H1 (cell line): ENCODE measurements at regions not wholly inside any gene's neighbourhood (a gene's known extent, or its start where the extent isn't known, plus 50 kb on each side); places are given as distances from the start of the nearest gene placed in this dataset.

Experiments
- CTCF ChIA-PET: fragments of 300-600 bp; sonication (Branson Sonifier 250); formaldehyde crosslinking; loops from one replicate; lab custom pipeline; 2021; ENCODE audit not compliant: partially characterized antibody; lab: Charles Lee
- POLR2A ChIA-PET: fragments of 300-600 bp; sonication (Branson Sonifier 250); formaldehyde crosslinking; loops from one replicate; lab custom pipeline; 2021; ENCODE audit warnings: inconsistent platforms; ENCODE audit not compliant: partially characterized antibody; lab: Charles Lee
- DNase-seq, 2 experiments: peaks; one replicate each; pipeline versions ENCODE4 v3.0.0 to v3.0.0-alpha.2; 2010 to 2022; ENCODE audit warnings: low spot score in 2 of 2, low read depth in 1 of 2, mixed read lengths in 1 of 2
- FAIRE-seq: peaks from 2 replicates; lab custom pipeline; 2011; peaks lifted over from hg19 to GRCh38; lab: Jason Lieb, UNC
- H2AFZ ChIP-seq: 2 replicates; pipeline ENCODE4 v1.8.1; 2012; ENCODE audit warnings: low read length, inconsistent platforms
- H2AK5ac ChIP-seq: 2 replicates; pipeline ENCODE4 v1.6.1; 2013; ENCODE audit warnings: low read depth, low read length
- H2BK120ac ChIP-seq: replicated peaks from 2 replicates; pipeline ENCODE3; 2013; ENCODE audit warnings: low read depth, low read length, inconsistent platforms
- H2BK12ac ChIP-seq: 2 replicates; pipeline ENCODE4 v1.6.1; 2013; ENCODE audit warnings: low read depth, low read length
- H2BK15ac ChIP-seq: 2 replicates; pipeline ENCODE4 v1.6.1; 2013; ENCODE audit warnings: low read length
- H2BK20ac ChIP-seq: 2 replicates; pipeline ENCODE4 v1.6.1; 2013; ENCODE audit warnings: low read length
- H2BK5ac ChIP-seq: 2 replicates; pipeline ENCODE4 v1.6.1; 2013; ENCODE audit warnings: low read depth, low read length
- H3K14ac ChIP-seq: 2 replicates; pipeline ENCODE4 v1.6.1; 2013; ENCODE audit warnings: inconsistent platforms; ENCODE audit not compliant: insufficient read length
- H3K18ac ChIP-seq: 2 replicates; pipeline ENCODE4 v1.6.1; 2013; ENCODE audit warnings: low read length; ENCODE audit errors: extremely low read depth
- H3K23ac ChIP-seq: 2 replicates; pipeline ENCODE4 v1.6.1; 2013; ENCODE audit warnings: inconsistent platforms; ENCODE audit not compliant: insufficient read length
- H3K23me2 ChIP-seq: 2 replicates; pipeline ENCODE4 v1.6.1; 2013; ENCODE audit warnings: low read depth, low read length
- H3K27ac ChIP-seq: 2 replicates; pipeline ENCODE4 v1.6.1; 2011; ENCODE audit warnings: low read depth, low read length, inconsistent platforms
- H3K27me3 ChIP-seq, 4 experiments: replicated peaks in 1 of 4; 1 replicate in 1 of 4; 2 replicates in 3 of 4; pipeline versions ENCODE4 v1.6.1 to v1.8.1; 2011 to 2013; ENCODE audit warnings: low read length in 3 of 4, mild to moderate bottlenecking in 3 of 4, inconsistent platforms in 2 of 4, mixed read lengths in 2 of 4, moderate library complexity in 1 of 4; ENCODE audit not compliant: control insufficient read depth in 3 of 4, insufficient read depth in 3 of 4; ENCODE audit errors: extremely low read depth in 1 of 4
- H3K36me3 ChIP-seq, 4 experiments: 2 replicates each; pipeline versions ENCODE4 v1.6.1 to v1.8.1; 2011 to 2013; ENCODE audit warnings: mild to moderate bottlenecking in 4 of 4, low read length in 3 of 4, moderate library complexity in 2 of 4, control low read depth in 1 of 4, inconsistent platforms in 1 of 4; ENCODE audit not compliant: insufficient read depth in 4 of 4, control insufficient read depth in 2 of 4
- H3K4ac ChIP-seq: replicated peaks from 2 replicates; pipeline ENCODE3; 2013; ENCODE audit warnings: low read length, low read depth, mixed read lengths, inconsistent platforms; ENCODE audit not compliant: insufficient read length
- H3K4me1 ChIP-seq, 4 experiments: replicated peaks in 1 of 4; 1 replicate in 1 of 4; 2 replicates in 3 of 4; pipeline versions ENCODE4 v1.6.1 to v1.8.1; 2011 to 2013; ENCODE audit warnings: low read length in 3 of 4, inconsistent platforms in 2 of 4, mixed read lengths in 1 of 4; ENCODE audit not compliant: insufficient read depth in 4 of 4, control insufficient read depth in 3 of 4
- H3K4me2 ChIP-seq, 2 experiments: 2 replicates each; pipeline versions ENCODE4 v1.6.1 to v1.8.1; 2011 to 2013; ENCODE audit warnings: low read depth in 2 of 2, low read length in 2 of 2, control low read depth in 1 of 2, inconsistent platforms in 1 of 2, mild to moderate bottlenecking in 1 of 2; ENCODE audit not compliant: insufficient read depth in 1 of 2
- H3K4me3 ChIP-seq, 4 experiments: fragments of 200-600, 300-600 bp in 1 of 4; sonication (generic), shearing (Covaris generic), sonication (Bioruptor Twin) in 1 of 4; 2 replicates each; pipeline versions ENCODE4 v1.5.1 to v1.8.1; 2011 to 2016; ENCODE audit warnings: low read length in 4 of 4, low read depth in 3 of 4, control low read depth in 2 of 4, inconsistent platforms in 2 of 4, mild to moderate bottlenecking in 2 of 4, mixed read lengths in 1 of 4, moderate library complexity in 1 of 4; ENCODE audit not compliant: insufficient read depth in 2 of 4; ENCODE audit errors: extremely low read depth in 1 of 4
- H3K56ac ChIP-seq: replicated peaks from 2 replicates; pipeline ENCODE3; 2013; ENCODE audit warnings: low read depth, mild to moderate bottlenecking, mixed read lengths, low read length, inconsistent platforms; ENCODE audit not compliant: insufficient read length
- H3K79me1 ChIP-seq: 2 replicates; pipeline ENCODE4 v1.6.1; 2013; ENCODE audit warnings: low read depth, low read length, control low read depth
- H3K79me2 ChIP-seq, 2 experiments: 2 replicates each; pipeline versions ENCODE4 v1.6.1 to v1.8.1; 2012 to 2013; ENCODE audit warnings: low read length in 2 of 2, mild to moderate bottlenecking in 2 of 2, inconsistent platforms in 1 of 2; ENCODE audit not compliant: insufficient read depth in 2 of 2, control insufficient read depth in 1 of 2
- H3K9ac ChIP-seq, 4 experiments: replicated peaks in 1 of 4; 1 replicate in 1 of 4; 2 replicates in 3 of 4; pipeline versions ENCODE4 v1.6.1 to v1.8.1; 2011 to 2013; ENCODE audit warnings: low read depth in 3 of 4, low read length in 3 of 4, control low read depth in 2 of 4, mild to moderate bottlenecking in 2 of 4, moderate library complexity in 2 of 4, inconsistent platforms in 1 of 4; ENCODE audit errors: extremely low read depth in 1 of 4
- H3K9me3 ChIP-seq, 2 experiments: 2 replicates each; pipeline versions ENCODE4 v1.6.1 to v1.8.1; 2012 to 2013; ENCODE audit warnings: mild to moderate bottlenecking in 2 of 2, moderate library complexity in 2 of 2, control low read depth in 1 of 2, inconsistent platforms in 1 of 2, low read depth in 1 of 2, low read length in 1 of 2, mixed read lengths in 1 of 2; ENCODE audit not compliant: insufficient read depth in 2 of 2
- H4K20me1 ChIP-seq, 2 experiments: replicated peaks in 1 of 2; 2 replicates each; pipeline versions ENCODE3 to v1.8.1; 2011 to 2013; ENCODE audit warnings: inconsistent platforms in 2 of 2, low read length in 2 of 2, mild to moderate bottlenecking in 1 of 2; ENCODE audit not compliant: insufficient read depth in 2 of 2, control insufficient read depth in 1 of 2
- H4K5ac ChIP-seq: 2 replicates; pipeline ENCODE4 v1.6.1; 2013; ENCODE audit warnings: low read length, low read depth, mixed read lengths, inconsistent platforms; ENCODE audit not compliant: insufficient read length
- H4K8ac ChIP-seq: 2 replicates; pipeline ENCODE4 v1.8.0; 2013; ENCODE audit warnings: mild to moderate bottlenecking, moderate library complexity, low read length, inconsistent platforms; ENCODE audit not compliant: insufficient read depth; ENCODE audit errors: extremely low read depth
- H4K91ac ChIP-seq: replicated peaks from 2 replicates; pipeline ENCODE3; 2013; ENCODE audit warnings: low read length, mixed read lengths, inconsistent platforms; ENCODE audit not compliant: insufficient read length
- MAFK ChIP-seq: IDR thresholded peaks from 2 replicates; pipeline ENCODE4 v1.6.1; 2012; ENCODE audit warnings: low read depth, mild to moderate bottlenecking, improper control_type of control experiment, low read length
- SP1 ChIP-seq: IDR thresholded peaks from 2 replicates; pipeline ENCODE4 v1.6.1; 2011; ENCODE audit warnings: low read depth, low read length
- WGBS, 2 experiments: shearing (Covaris generic) in 1 of 2; methylation state at CpG; one replicate each; pipeline versions ENCODE4 v1.1.6 to v1.1.7; 2013 to 2015; ENCODE audit warnings: low lambda C conversion rate in 2 of 2, mixed read lengths in 2 of 2, inconsistent platforms in 1 of 2, low coverage in 1 of 2, missing lambda C conversion rate in 1 of 2; ENCODE audit not compliant: insufficient replicate concordance in 2 of 2, insufficient coverage in 1 of 2, insufficient read length in 1 of 2; ENCODE audit errors: extremely low coverage in 1 of 2, missing lambda C conversion rate in 1 of 2; 5-methylcytosine and 5-hydroxymethylcytosine counted together

- Histone ChIP-seq H2AK5ac (no peak overlapping the region), H3K18ac (no peak overlapping the region), H2BK5ac (no peak overlapping the region), H3K27ac (no peak overlapping the region), H3K14ac (no peak overlapping the region), H3K4me3 (no peak overlapping the region), H3K9me3 (no peaks in the 10 kb centered on the region), H3K36me3 (no peaks in the 10 kb centered on the region), H3K79me2 (no peaks in the 10 kb centered on the region), H4K91ac (no peak overlapping the region), H2AFZ (peak overlapping the region; percentile 51; the same call in 1 of the 2 replicates), H2BK120ac (no peak overlapping the region), H4K8ac (no peak overlapping the region), H2BK15ac (no peak overlapping the region), H3K4ac (no peak overlapping the region), H2BK20ac (no peak overlapping the region), H4K5ac (no peak overlapping the region), H3K56ac (no peak overlapping the region), H3K79me1 (no peaks in the 10 kb centered on the region), H3K4me2 (no peak overlapping the region), H3K23me2 (no peaks in the 10 kb centered on the region), H3K4me1 (no peaks in the 10 kb centered on the region), H3K9ac (no peak overlapping the region), H3K27me3 (no peaks in the 10 kb centered on the region), H3K23ac (no peak overlapping the region), H4K20me1 (no peaks in the 10 kb centered on the region), H2BK12ac (no peak overlapping the region)
- 86% methylated on average over 6 of the region's 6 CpGs; no CpG with 5 or more reads in 1 of the 2 experiments for WGBS, 2 experiments
- TF ChIP-seq SP1 (no peak), MAFK (peak; percentile 7; the same call in 1 of the 2 replicates)
- POLR2A ChIA-PET, result no interaction called here
- FAIRE-seq (no peak), DNase-seq (no peak)
- CTCF ChIA-PET, result no interaction called here
Measured at GRCh38 chr12:29004066-29004935, 144.8 kb upstream of the FAR2 start.
